H4 (cell line): ENCODE measurements at regions not wholly inside any gene's neighbourhood (a gene's known extent, or its start where the extent isn't known, plus 50 kb on each side); places are given as distances from the start of the nearest gene placed in this dataset.

Source experiments
- DNase-seq: peaks from one replicate; pipeline ENCODE4 v3.0.0-alpha.2; 2015; ENCODE audit warnings: low spot score

GRCh38 chr2:5955921-5956320 is 263.7 kb downstream of the SOX11 start:
- DNase-seq, result no peak

- no peak for DNase-seq
Measured at GRCh38 chr2:5959836-5960820, 267.9 kb downstream of the SOX11 start.

- DNase-seq, result no peak
Measured at GRCh38 chr2:5967506-5967905, 275.3 kb downstream of the SOX11 start.

GRCh38 chr2:5969303-5969702 is 277.1 kb downstream of the SOX11 start:
- DNase-seq, result no peak

- DNase-seq, result no peak
Measured at GRCh38 chr2:5970347-5970746, 278.2 kb downstream of the SOX11 start.

- no peak for DNase-seq
Measured at GRCh38 chr2:5974477-5974876, 282.3 kb downstream of the SOX11 start.

- DNase-seq, result no peak
Measured at GRCh38 chr2:5975401-5975800, 283.2 kb downstream of the SOX11 start.

- no peak for DNase-seq
Measured at GRCh38 chr2:5976531-5977065, 284.4 kb downstream of the SOX11 start.

- no peak for DNase-seq
Measured at GRCh38 chr2:5977477-5977876, 285.3 kb downstream of the SOX11 start.

GRCh38 chr2:5978131-5978751 is 286.1 kb downstream of the SOX11 start:
- no peak for DNase-seq

- DNase-seq, result no peak
Measured at GRCh38 chr2:5980450-5981190, 288.4 kb downstream of the SOX11 start.

- DNase-seq, result no peak
Measured at GRCh38 chr2:5982193-5982902, 290.2 kb downstream of the SOX11 start.

GRCh38 chr2:5982903-5983265 is 290.7 kb downstream of the SOX11 start:
- no peak for DNase-seq

- no peak for DNase-seq
Measured at GRCh38 chr2:5983511-5984272, 291.5 kb downstream of the SOX11 start.

GRCh38 chr2:5984273-5984655 is 292.1 kb downstream of the SOX11 start:
- no peak for DNase-seq

GRCh38 chr2:5984946-5985345 is 292.8 kb downstream of the SOX11 start:
- no peak for DNase-seq

- no peak for DNase-seq
Measured at GRCh38 chr2:5985536-5986385, 293.6 kb downstream of the SOX11 start.

- DNase-seq, result no peak
Measured at GRCh38 chr2:5986801-5987787, 294.9 kb downstream of the SOX11 start.

GRCh38 chr2:5988120-5988519 is 295.9 kb downstream of the SOX11 start:
- no peak for DNase-seq
